ENCODE measurements at regions not wholly inside any gene's neighbourhood (a gene's known extent, or its start where the extent isn't known, plus 50 kb on each side); places are given as distances from the start of the nearest gene placed in this dataset.
"Not testable (repeated sequence)": the region's sequence is repeated elsewhere in the genome, so short reads cannot be mapped to it uniquely, and the experiment has no call there.

DNA sequence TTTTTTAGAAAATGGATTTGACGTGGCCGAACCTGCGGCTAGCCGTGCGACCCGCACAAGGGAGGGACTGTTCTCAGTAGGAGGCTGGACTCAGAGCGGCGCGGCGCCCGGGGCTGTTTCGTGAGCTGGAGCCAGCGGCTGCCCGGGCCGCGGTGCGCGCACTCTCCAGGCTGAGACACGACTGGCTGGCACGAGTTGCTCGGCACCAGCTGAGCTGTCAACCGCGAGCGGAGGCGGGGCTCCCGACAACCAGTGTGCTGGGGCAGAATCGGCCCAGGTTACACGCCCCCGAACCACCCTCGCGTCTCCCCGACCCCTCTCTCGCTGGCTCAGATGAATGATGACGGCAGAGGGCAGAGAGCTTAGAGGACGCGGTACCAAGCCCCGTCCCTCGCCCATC lies 182.3 kb upstream of the NBPF9 start:
- not testable (repeated sequence) for TF ChIP-seq ZC3H10 (CRISPR knock-in tag; IDR thresholded peaks at IDR 0.05); ZFP30 (CRISPR knock-in tag; IDR thresholded peaks at IDR 0.05); GLIS3 (CRISPR knock-in tag; IDR thresholded peaks at IDR 0.05); OSR1 (CRISPR knock-in tag; IDR thresholded peaks at IDR 0.05); BACH2 (CRISPR knock-in tag; IDR thresholded peaks at IDR 0.05; ENCODE audit: borderline replicate concordance); RARB (CRISPR knock-in tag; IDR thresholded peaks at IDR 0.05); CSDC2 (CRISPR knock-in tag; IDR thresholded peaks at IDR 0.05); TCF4 (CRISPR knock-in tag; IDR thresholded peaks at IDR 0.05; ENCODE audit: borderline replicate concordance); ZNF565 (CRISPR knock-in tag; conservative IDR thresholded peaks at IDR 0.05; ENCODE audit: low read depth); ARNTL (CRISPR knock-in tag; IDR thresholded peaks at IDR 0.05; ENCODE audit: borderline replicate concordance, low read depth); ZFP3 (CRISPR knock-in tag; IDR thresholded peaks at IDR 0.05)
- TF ChIP-seq, protein P1, sequence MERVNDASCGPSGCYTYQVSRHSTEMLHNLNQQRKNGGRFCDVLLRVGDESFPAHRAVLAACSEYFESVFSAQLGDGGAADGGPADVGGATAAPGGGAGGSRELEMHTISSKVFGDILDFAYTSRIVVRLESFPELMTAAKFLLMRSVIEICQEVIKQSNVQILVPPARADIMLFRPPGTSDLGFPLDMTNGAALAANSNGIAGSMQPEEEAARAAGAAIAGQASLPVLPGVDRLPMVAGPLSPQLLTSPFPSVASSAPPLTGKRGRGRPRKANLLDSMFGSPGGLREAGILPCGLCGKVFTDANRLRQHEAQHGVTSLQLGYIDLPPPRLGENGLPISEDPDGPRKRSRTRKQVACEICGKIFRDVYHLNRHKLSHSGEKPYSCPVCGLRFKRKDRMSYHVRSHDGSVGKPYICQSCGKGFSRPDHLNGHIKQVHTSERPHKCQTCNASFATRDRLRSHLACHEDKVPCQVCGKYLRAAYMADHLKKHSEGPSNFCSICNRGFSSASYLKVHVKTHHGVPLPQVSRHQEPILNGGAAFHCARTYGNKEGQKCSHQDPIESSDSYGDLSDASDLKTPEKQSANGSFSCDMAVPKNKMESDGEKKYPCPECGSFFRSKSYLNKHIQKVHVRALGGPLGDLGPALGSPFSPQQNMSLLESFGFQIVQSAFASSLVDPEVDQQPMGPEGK (CRISPR knock-in tag; IDR thresholded peaks at IDR 0.05; ENCODE audit: borderline replicate concordance) = not testable (repeated sequence)
- TF ChIP-seq, protein P2, sequence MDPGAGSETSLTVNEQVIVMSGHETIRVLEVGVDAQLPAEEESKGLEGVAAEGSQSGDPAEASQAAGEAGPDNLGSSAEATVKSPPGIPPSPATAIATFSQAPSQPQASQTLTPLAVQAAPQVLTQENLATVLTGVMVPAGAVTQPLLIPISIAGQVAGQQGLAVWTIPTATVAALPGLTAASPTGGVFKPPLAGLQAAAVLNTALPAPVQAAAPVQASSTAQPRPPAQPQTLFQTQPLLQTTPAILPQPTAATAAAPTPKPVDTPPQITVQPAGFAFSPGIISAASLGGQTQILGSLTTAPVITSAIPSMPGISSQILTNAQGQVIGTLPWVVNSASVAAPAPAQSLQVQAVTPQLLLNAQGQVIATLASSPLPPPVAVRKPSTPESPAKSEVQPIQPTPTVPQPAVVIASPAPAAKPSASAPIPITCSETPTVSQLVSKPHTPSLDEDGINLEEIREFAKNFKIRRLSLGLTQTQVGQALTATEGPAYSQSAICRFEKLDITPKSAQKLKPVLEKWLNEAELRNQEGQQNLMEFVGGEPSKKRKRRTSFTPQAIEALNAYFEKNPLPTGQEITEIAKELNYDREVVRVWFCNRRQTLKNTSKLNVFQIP (CRISPR knock-in tag; IDR thresholded peaks at IDR 0.05; ENCODE audit: borderline replicate concordance, low read depth) = not testable (repeated sequence)
- TF ChIP-seq, protein P3, sequence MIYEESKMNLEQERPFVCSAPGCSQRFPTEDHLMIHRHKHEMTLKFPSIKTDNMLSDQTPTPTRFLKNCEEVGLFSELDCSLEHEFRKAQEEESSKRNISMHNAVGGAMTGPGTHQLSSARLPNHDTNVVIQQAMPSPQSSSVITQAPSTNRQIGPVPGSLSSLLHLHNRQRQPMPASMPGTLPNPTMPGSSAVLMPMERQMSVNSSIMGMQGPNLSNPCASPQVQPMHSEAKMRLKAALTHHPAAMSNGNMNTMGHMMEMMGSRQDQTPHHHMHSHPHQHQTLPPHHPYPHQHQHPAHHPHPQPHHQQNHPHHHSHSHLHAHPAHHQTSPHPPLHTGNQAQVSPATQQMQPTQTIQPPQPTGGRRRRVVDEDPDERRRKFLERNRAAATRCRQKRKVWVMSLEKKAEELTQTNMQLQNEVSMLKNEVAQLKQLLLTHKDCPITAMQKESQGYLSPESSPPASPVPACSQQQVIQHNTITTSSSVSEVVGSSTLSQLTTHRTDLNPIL (CRISPR knock-in tag; IDR thresholded peaks at IDR 0.05; ENCODE audit: low read depth) = not testable (repeated sequence)

Measured in SK-N-SH treated with all-trans-retinoic acid at 6 μM for 48 hours (cell line).